ENCODE measurements at regions not wholly inside any gene's neighbourhood (a gene's known extent, or its start where the extent isn't known, plus 50 kb on each side); places are given as distances from the start of the nearest gene placed in this dataset.

- TF ChIP-seq CTCF (IDR thresholded peaks at IDR 0.05) (no peak), POLR2A (IDR thresholded peaks at IDR 0.05) (no peak)
These were observed 334.3 kb upstream of the ADAMTS5 start for GRCh38 chr21:27301220-27301619.
